ENCODE measurements at regions not wholly inside any gene's neighbourhood (a gene's known extent, or its start where the extent isn't known, plus 50 kb on each side); places are given as distances from the start of the nearest gene placed in this dataset.

GRCh38 chr10:78993261-78993945 lies 75.4 kb upstream of the ZMIZ1 start:
- no peak for TF ChIP-seq CTCF (IDR thresholded peaks at IDR 0.05)
- no peak for TF ChIP-seq ZFX (IDR thresholded peaks at IDR 0.05; ENCODE audit: borderline replicate concordance)

Data from 22Rv1 (cell line).